Pancreas (tissue), 10 donors: ENCODE measurements at regions not wholly inside any gene's neighbourhood (a gene's known extent, or its start where the extent isn't known, plus 50 kb on each side); places are given as distances from the start of the nearest gene placed in this dataset.
"Not testable (repeated sequence)": the region's sequence is repeated elsewhere in the genome, so short reads cannot be mapped to it uniquely, and the experiment has no call there.

ENCODE experiments used
- ATAC-seq, 4 donors: fragments of 200-7000 bp; cut with Tn5 transposase; one replicate each; pipeline versions ENCODE4 v1.8.0 to v1.9.1; 2020; ENCODE audit warnings: mild to moderate bottlenecking in 4 of 4, moderate library complexity in 4 of 4
- DNase-seq, 6 donors: peaks; one replicate each; pipeline ENCODE4 v3.0.0-alpha.2; 2020
- FAIRE-seq: peaks from 2 replicates; lab custom pipeline; 2012; peaks lifted over from hg19 to GRCh38; lab: Jason Lieb, UNC
- H3K27ac ChIP-seq, 4 donors: fragments of 200-600 bp; sonication (generic); 1 replicate in 3 of 4; 2 replicates in 1 of 4; pipeline versions ENCODE4 v1.5.0 to v1.8.0; 2020
- H3K27me3 ChIP-seq, 4 donors: fragments of 200-600 bp; one replicate each; pipeline ENCODE4 v1.8.0; 2021
- H3K36me3 ChIP-seq, 3 donors: fragments of 200-600 bp; sonication (generic) in 1 of 3; one replicate each; pipeline versions ENCODE4 v1.5.0 to v1.8.0; 2020 to 2021
- H3K4me1 ChIP-seq, 3 donors: fragments of 200-600 bp; one replicate each; pipeline ENCODE4 v1.8.0; 2021
- H3K4me3 ChIP-seq, 4 donors: fragments of 200-600 bp; sonication (generic) in 2 of 4; one replicate each; pipeline versions ENCODE4 v1.5.0 to v1.8.0; 2020 to 2021
- H3K9me3 ChIP-seq, 4 donors: fragments of 200-600 bp; one replicate each; pipeline ENCODE4 v1.8.0; 2021
- CTCF ChIP-seq, 4 donors: fragments of 200-600 bp; sonication (generic) in 3 of 4; IDR thresholded peaks; one replicate each; pipeline versions ENCODE4 v1.5.0 to v1.8.0; 2021; ENCODE audit warnings: antibody characterized with exemption in 4 of 4
- WGBS, 2 donors: extraction: QIAGEN DNeasy Blood & Tissue Kit; methylation state at CpG; one replicate each; pipeline ENCODE4 v1.1.7; 2013; 5-methylcytosine and 5-hydroxymethylcytosine counted together
- intact Hi-C, 3 donors: fragments of 100-400 bp; cut with DNase I; formaldehyde crosslinking; loops; one replicate each; pipeline versions ENCODE4 v1.11.1 to v1.14.2; 2022
- donor health status: healthy with polysubstance abuse.
- donor health status: DM: no; HTN: no; CAD: no; lungs with moderate emphysema.
- donor health status: DM: no; HTN: no; CAD: no.
- donor health status: control.
- donor health status: control.
- donor health status: Bipolar disorder and iron deficiency.
- donor health status: DM: yes; HTN: yes; CAD: no.
- donor health status: DM: no; HTN: no; CAD: no.
- donor health status: DM: no; HTN: no; CAD: no.
- donor health status: DM: yes; HTN: yes; CAD: no.

- H3K36me3 ChIP-seq, result no peaks in the 10 kb centered on the region
- H3K9me3 ChIP-seq, result no peaks in the 10 kb centered on the region
- H3K4me1 ChIP-seq, result no peaks in the 10 kb centered on the region
- no peak for TF ChIP-seq CTCF (IDR thresholded peaks at IDR 0.05)
- no peak for DNase-seq
- H3K27me3 ChIP-seq, result no peaks in the 10 kb centered on the region
- intact Hi-C loops, result no loop called here
- no peak for FAIRE-seq
- ATAC-seq, result no peak
- H3K27ac ChIP-seq, result no peak overlapping the region
- WGBS, 2 donors, result 19 to 25% methylated on average over 1 of the region's 1 CpG
- H3K4me3 ChIP-seq, result no peak overlapping the region
Measured at GRCh38 chr4:64642936-64643335, 233.7 kb upstream of the TECRL start.

GRCh38 chr4:64640402-64640801 is 231.2 kb upstream of the TECRL start:
- 87 to 89% methylated on average over 13 to 21 of the region's 21 CpGs for WGBS, 2 donors
- intact Hi-C loops, H3K27me3 ChIP-seq, H3K9me3 ChIP-seq, H3K4me3 ChIP-seq, H3K4me1 ChIP-seq, FAIRE-seq, ATAC-seq, H3K36me3 ChIP-seq, H3K27ac ChIP-seq: not testable (repeated sequence)
- peak in 1 of 6 donors; percentile 64 for DNase-seq

GRCh38 chr4:64625438-64625837 is 216.2 kb upstream of the TECRL start:
- 54 to 57% methylated on average over 3 of the region's 3 CpGs for WGBS, 2 donors
- no peaks in the 10 kb centered on the region for H3K9me3 ChIP-seq
- intact Hi-C loops, result no loop called here
- no peaks in the 10 kb centered on the region for H3K36me3 ChIP-seq
- H3K4me3 ChIP-seq, result no peak overlapping the region
- ATAC-seq (no peak), FAIRE-seq (no peak), DNase-seq (no peak)
- H3K4me1 ChIP-seq, result no peaks in the 10 kb centered on the region
- H3K27ac ChIP-seq, result no peak overlapping the region
- H3K27me3 ChIP-seq, result no peaks in the 10 kb centered on the region
- no peak for TF ChIP-seq CTCF (IDR thresholded peaks at IDR 0.05)

- no peaks in the 10 kb centered on the region for H3K4me1 ChIP-seq
- intact Hi-C loops, result no loop called here
- WGBS, 2 donors, result 13 to 17% methylated on average over 3 of the region's 3 CpGs
- no peaks in the 10 kb centered on the region for H3K9me3 ChIP-seq
- no peak for ATAC-seq
- no peak for FAIRE-seq
- peaks cover 0 to 5% (median 0%) of the 10 kb centered on the region in 4 donors for H3K27me3 ChIP-seq
- no peak for DNase-seq
- H3K36me3 ChIP-seq, result no peaks in the 10 kb centered on the region
- H3K4me3 ChIP-seq, result no peak overlapping the region
- TF ChIP-seq CTCF (IDR thresholded peaks at IDR 0.05), result no peak
- no peak overlapping the region for H3K27ac ChIP-seq
Measured at GRCh38 chr4:64617800-64618199, 208.6 kb upstream of the TECRL start.

GRCh38 chr4:64614276-64614675 is 205.0 kb upstream of the TECRL start:
- WGBS, 2 donors, result 54 to 59% methylated on average over 4 of the region's 4 CpGs
- Histone ChIP-seq H3K4me3 (no peak overlapping the region), H3K27me3 (peaks cover 0 to 5% (median 0%) of the 10 kb centered on the region in 4 donors), H3K9me3 (no peaks in the 10 kb centered on the region), H3K4me1 (no peaks in the 10 kb centered on the region), H3K36me3 (no peaks in the 10 kb centered on the region), H3K27ac (no peak overlapping the region)
- no peak for TF ChIP-seq CTCF (IDR thresholded peaks at IDR 0.05)
- ATAC-seq, result no peak
- FAIRE-seq, result no peak
- no peak for DNase-seq
- intact Hi-C loops, result no loop called here
